ENCODE measurements at regions not wholly inside any gene's neighbourhood (a gene's known extent, or its start where the extent isn't known, plus 50 kb on each side); places are given as distances from the start of the nearest gene placed in this dataset.

DNA sequence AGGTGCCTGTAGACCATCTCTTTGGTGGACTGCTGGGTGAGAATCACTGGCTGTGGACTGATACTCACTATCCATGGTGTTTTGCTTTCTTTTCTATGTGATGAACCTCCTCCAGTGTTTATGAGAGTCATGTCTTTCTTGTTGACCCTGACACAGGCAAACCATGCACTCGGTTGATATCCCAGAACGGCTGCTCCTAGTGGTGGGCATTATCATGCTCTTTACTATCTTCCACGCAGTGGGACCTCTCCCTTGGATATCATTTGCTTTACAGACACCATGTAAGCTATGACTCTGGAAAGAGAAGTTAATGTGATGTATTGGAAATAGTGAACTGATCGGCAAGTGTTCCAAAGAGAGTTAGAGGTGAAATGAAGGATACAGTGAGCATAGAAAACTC is 1455.6 kb downstream of the BRINP3 start:
- H3K79me2 ChIP-seq (ENCODE audit: insufficient read depth, low read depth, low read length) = no peaks in the 10 kb centered on the region
- H4K20me1 ChIP-seq (ENCODE audit: insufficient read depth, low read length) = no peaks in the 10 kb centered on the region
- no peaks in the 10 kb centered on the region for H3K9me2 ChIP-seq (ENCODE audit: insufficient read depth, low read length)
- no peak overlapping the region for H3K4me3 ChIP-seq (ENCODE audit: low read depth, low read length, poor library complexity, severe bottlenecking)
- H3K9me3 ChIP-seq (ENCODE audit: low read length) = no peaks in the 10 kb centered on the region
- no peak overlapping the region for H3K4me2 ChIP-seq (ENCODE audit: low read length)
- no peaks in the 10 kb centered on the region for H3K4me1 ChIP-seq (ENCODE audit: insufficient read depth, low read length, poor library complexity, severe bottlenecking)
- no peak overlapping the region for H2AFZ ChIP-seq (ENCODE audit: low read length)
- DNase-seq (ENCODE audit: low spot score) = no peak
- TF ChIP-seq EZH2phosphoT487 (IDR thresholded peaks at IDR 0.05; ENCODE audit: borderline replicate concordance, low read depth, low read length) = no peak
- TF ChIP-seq, protein P1, sequence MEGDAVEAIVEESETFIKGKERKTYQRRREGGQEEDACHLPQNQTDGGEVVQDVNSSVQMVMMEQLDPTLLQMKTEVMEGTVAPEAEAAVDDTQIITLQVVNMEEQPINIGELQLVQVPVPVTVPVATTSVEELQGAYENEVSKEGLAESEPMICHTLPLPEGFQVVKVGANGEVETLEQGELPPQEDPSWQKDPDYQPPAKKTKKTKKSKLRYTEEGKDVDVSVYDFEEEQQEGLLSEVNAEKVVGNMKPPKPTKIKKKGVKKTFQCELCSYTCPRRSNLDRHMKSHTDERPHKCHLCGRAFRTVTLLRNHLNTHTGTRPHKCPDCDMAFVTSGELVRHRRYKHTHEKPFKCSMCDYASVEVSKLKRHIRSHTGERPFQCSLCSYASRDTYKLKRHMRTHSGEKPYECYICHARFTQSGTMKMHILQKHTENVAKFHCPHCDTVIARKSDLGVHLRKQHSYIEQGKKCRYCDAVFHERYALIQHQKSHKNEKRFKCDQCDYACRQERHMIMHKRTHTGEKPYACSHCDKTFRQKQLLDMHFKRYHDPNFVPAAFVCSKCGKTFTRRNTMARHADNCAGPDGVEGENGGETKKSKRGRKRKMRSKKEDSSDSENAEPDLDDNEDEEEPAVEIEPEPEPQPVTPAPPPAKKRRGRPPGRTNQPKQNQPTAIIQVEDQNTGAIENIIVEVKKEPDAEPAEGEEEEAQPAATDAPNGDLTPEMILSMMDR (conservative IDR thresholded peaks at IDR 0.05; ENCODE audit: low read length) = no peak
- CTCF ChIA-PET (ENCODE audit: unreplicated experiment) = no interaction called here
- BruUV-seq (replicated peaks) = no TSS peak
- intact Hi-C loops (cut with micrococcal nuclease; ENCODE audit: unreplicated experiment) = no loop called here
- H3K36me3 ChIP-seq (ENCODE audit: insufficient read depth, low read length) = no peaks in the 10 kb centered on the region
- POLR2A ChIA-PET = interaction anchor here (0.6 kb wide), 1 partner anchor 876 kb away, joined by 3 read pairs; no protein-coding TSS in a partner anchor
- H3K27ac ChIP-seq (ENCODE audit: low read depth, low read length, poor library complexity, severe bottlenecking) = no peak overlapping the region

DNA sequence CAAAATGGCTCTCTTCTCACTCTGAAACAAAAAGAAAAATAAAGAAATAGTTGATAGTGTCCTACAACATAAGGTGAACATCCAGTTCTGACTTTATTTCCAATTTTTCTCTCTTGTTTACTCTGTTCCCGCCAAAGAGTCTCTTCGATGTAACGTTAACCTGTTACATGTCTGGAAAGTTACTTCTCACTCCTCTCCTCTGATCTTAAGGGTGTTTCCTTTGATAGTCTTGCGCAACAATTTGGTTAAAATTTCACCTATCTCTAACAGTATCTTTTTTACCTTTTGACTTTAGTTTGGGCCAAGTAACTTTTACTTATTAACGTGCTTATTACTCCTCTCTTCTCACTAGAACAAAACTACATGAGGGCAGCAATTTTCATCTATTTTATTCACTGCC is 1450.2 kb downstream of the BRINP3 start:
- Histone ChIP-seq H3K4me2 (ENCODE audit: low read length) (no peak overlapping the region), H3K27ac (ENCODE audit: low read depth, low read length, poor library complexity, severe bottlenecking) (no peak overlapping the region), H3K79me2 (ENCODE audit: insufficient read depth, low read depth, low read length) (no peaks in the 10 kb centered on the region), H3K4me3 (ENCODE audit: low read depth, low read length, poor library complexity, severe bottlenecking) (no peak overlapping the region), H3K36me3 (ENCODE audit: insufficient read depth, low read length) (no peaks in the 10 kb centered on the region), H3K4me1 (ENCODE audit: insufficient read depth, low read length, poor library complexity, severe bottlenecking) (no peaks in the 10 kb centered on the region), H3K9me3 (ENCODE audit: low read length) (no peaks in the 10 kb centered on the region), H3K9me2 (ENCODE audit: insufficient read depth, low read length) (no peaks in the 10 kb centered on the region), H2AFZ (ENCODE audit: low read length) (no peak overlapping the region), H4K20me1 (ENCODE audit: insufficient read depth, low read length) (no peaks in the 10 kb centered on the region)
- CTCF ChIA-PET (ENCODE audit: unreplicated experiment) = no interaction called here
- no peak for TF ChIP-seq EZH2phosphoT487 (IDR thresholded peaks at IDR 0.05; ENCODE audit: borderline replicate concordance, low read depth, low read length)
- TF ChIP-seq, protein P1 (conservative IDR thresholded peaks at IDR 0.05; ENCODE audit: low read length) = no peak
- no TSS peak for BruUV-seq (replicated peaks)
- intact Hi-C loops (cut with micrococcal nuclease; ENCODE audit: unreplicated experiment) = no loop called here
- POLR2A ChIA-PET = no interaction called here
- no peak for DNase-seq (ENCODE audit: low spot score)

DNA sequence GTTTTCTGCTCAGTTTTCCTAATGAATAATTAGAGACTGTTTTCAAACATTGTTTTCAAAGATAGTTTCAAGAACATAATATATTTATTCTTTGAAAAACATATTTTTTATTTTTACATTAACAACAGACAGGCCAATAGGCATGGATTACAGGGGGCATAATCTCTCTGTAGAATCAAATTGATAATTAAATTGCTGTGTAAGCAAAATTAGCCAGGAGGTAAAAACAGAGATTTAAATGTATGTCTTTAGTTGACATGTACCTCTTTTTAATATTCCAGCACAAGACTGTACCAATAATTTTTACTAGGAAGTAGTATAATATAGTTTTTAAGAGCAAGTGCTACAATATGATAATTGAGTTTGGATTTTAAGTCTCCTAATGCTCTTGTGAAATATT is 1444.5 kb downstream of the BRINP3 start:
- ChIA-PET POLR2A (no interaction called here), CTCF (ENCODE audit: unreplicated experiment) (no interaction called here)
- Histone ChIP-seq H3K27ac (ENCODE audit: low read depth, low read length, poor library complexity, severe bottlenecking) (no peak overlapping the region), H4K20me1 (ENCODE audit: insufficient read depth, low read length) (no peaks in the 10 kb centered on the region), H3K36me3 (ENCODE audit: insufficient read depth, low read length) (no peaks in the 10 kb centered on the region), H3K4me1 (ENCODE audit: insufficient read depth, low read length, poor library complexity, severe bottlenecking) (no peaks in the 10 kb centered on the region), H2AFZ (ENCODE audit: low read length) (no peak overlapping the region), H3K9me3 (ENCODE audit: low read length) (no peaks in the 10 kb centered on the region), H3K4me3 (ENCODE audit: low read depth, low read length, poor library complexity, severe bottlenecking) (no peak overlapping the region), H3K9me2 (ENCODE audit: insufficient read depth, low read length) (no peaks in the 10 kb centered on the region), H3K79me2 (ENCODE audit: insufficient read depth, low read depth, low read length) (no peaks in the 10 kb centered on the region), H3K4me2 (ENCODE audit: low read length) (no peak overlapping the region)
- no TSS peak for BruUV-seq (replicated peaks)
- no peak for DNase-seq (ENCODE audit: low spot score)
- intact Hi-C loops (cut with micrococcal nuclease; ENCODE audit: unreplicated experiment) = no loop called here
- TF ChIP-seq, protein P1 (conservative IDR thresholded peaks at IDR 0.05; ENCODE audit: low read length) = no peak
- TF ChIP-seq EZH2phosphoT487 (IDR thresholded peaks at IDR 0.05; ENCODE audit: borderline replicate concordance, low read depth, low read length) = no peak

All from OCI-LY7 (cell line).